HL-60 (cell line): ENCODE measurements at regions not wholly inside any gene's neighbourhood (a gene's known extent, or its start where the extent isn't known, plus 50 kb on each side); places are given as distances from the start of the nearest gene placed in this dataset.

ENCODE experiments used
- DNase-seq, 2 experiments: peaks; one replicate each; pipeline ENCODE4 v3.0.0-alpha.2; 2010 to 2020; ENCODE audit warnings: low read depth in 1 of 2, low spot score in 1 of 2
- H3K27ac ChIP-seq: fragments of 250-450 bp; sonication (Bioruptor Pico); replicated peaks from 2 replicates; pipeline ENCODE4 v1.5.1; 2020; ENCODE audit warnings: mild to moderate bottlenecking, moderate library complexity
- H3K27me3 ChIP-seq: fragments of 250-450 bp; sonication (Bioruptor Pico); 2 replicates; pipeline ENCODE4 v1.5.1; 2021; ENCODE audit warnings: mild to moderate bottlenecking, moderate library complexity; ENCODE audit not compliant: insufficient read depth, poor library complexity, severe bottlenecking
- H3K4me3 ChIP-seq: replicated peaks from 2 replicates; pipeline ENCODE4 v1.5.1; 2011; ENCODE audit warnings: mild to moderate bottlenecking, control low read depth, low read length; ENCODE audit not compliant: insufficient read depth
- GABPA ChIP-seq: IDR thresholded peaks from 2 replicates; pipeline ENCODE4 v1.6.1; 2012; ENCODE audit warnings: low read depth
- POLR2AphosphoS5 ChIP-seq: IDR thresholded peaks from 2 replicates; pipeline ENCODE4 v1.6.1; 2012; ENCODE audit warnings: low read depth
- SPI1 ChIP-seq: IDR thresholded peaks from 2 replicates; pipeline ENCODE4 v1.6.1; 2012; ENCODE audit warnings: low read depth, mild to moderate bottlenecking, borderline replicate concordance
- TF ChIP-seq, protein P1 (sequence below): IDR thresholded peaks from one replicate; pipeline ENCODE4 v1.5.1; 2011; ENCODE audit warnings: low read length, control low read depth, inconsistent platforms; ENCODE audit not compliant: insufficient read depth
- TF ChIP-seq, protein P2 (sequence below): IDR thresholded peaks from 2 replicates; pipeline ENCODE4 v1.6.1; 2012; ENCODE audit warnings: low read depth; ENCODE audit not compliant: insufficient replicate concordance

DNA sequence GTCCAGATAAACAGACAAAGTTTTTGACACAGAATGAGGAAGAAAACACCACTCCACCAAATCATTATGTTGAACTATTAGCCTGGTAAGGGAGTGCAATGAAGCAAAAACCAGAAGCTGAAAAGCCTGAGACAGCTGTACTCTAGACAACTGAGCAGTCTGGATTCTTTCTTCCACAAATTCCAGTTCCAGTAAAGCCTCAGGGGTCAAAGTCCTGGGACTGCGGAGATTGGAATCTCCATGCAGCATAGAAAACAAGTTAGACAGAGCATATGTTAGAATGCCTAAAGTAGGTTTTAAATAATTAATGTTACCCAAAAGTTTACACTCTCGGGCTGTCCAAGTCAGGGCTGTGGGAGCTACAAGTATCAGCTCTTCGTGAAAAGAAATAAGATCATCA lies 263.2 kb downstream of the TECRL start:
- DNase-seq: no peak
- Histone ChIP-seq H3K4me3 (no peak overlapping the region), H3K27ac (no peak overlapping the region), H3K27me3 (no peaks in the 10 kb centered on the region)
- TF ChIP-seq, protein P1, sequence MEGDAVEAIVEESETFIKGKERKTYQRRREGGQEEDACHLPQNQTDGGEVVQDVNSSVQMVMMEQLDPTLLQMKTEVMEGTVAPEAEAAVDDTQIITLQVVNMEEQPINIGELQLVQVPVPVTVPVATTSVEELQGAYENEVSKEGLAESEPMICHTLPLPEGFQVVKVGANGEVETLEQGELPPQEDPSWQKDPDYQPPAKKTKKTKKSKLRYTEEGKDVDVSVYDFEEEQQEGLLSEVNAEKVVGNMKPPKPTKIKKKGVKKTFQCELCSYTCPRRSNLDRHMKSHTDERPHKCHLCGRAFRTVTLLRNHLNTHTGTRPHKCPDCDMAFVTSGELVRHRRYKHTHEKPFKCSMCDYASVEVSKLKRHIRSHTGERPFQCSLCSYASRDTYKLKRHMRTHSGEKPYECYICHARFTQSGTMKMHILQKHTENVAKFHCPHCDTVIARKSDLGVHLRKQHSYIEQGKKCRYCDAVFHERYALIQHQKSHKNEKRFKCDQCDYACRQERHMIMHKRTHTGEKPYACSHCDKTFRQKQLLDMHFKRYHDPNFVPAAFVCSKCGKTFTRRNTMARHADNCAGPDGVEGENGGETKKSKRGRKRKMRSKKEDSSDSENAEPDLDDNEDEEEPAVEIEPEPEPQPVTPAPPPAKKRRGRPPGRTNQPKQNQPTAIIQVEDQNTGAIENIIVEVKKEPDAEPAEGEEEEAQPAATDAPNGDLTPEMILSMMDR: no peak
- TF ChIP-seq, protein P2, sequence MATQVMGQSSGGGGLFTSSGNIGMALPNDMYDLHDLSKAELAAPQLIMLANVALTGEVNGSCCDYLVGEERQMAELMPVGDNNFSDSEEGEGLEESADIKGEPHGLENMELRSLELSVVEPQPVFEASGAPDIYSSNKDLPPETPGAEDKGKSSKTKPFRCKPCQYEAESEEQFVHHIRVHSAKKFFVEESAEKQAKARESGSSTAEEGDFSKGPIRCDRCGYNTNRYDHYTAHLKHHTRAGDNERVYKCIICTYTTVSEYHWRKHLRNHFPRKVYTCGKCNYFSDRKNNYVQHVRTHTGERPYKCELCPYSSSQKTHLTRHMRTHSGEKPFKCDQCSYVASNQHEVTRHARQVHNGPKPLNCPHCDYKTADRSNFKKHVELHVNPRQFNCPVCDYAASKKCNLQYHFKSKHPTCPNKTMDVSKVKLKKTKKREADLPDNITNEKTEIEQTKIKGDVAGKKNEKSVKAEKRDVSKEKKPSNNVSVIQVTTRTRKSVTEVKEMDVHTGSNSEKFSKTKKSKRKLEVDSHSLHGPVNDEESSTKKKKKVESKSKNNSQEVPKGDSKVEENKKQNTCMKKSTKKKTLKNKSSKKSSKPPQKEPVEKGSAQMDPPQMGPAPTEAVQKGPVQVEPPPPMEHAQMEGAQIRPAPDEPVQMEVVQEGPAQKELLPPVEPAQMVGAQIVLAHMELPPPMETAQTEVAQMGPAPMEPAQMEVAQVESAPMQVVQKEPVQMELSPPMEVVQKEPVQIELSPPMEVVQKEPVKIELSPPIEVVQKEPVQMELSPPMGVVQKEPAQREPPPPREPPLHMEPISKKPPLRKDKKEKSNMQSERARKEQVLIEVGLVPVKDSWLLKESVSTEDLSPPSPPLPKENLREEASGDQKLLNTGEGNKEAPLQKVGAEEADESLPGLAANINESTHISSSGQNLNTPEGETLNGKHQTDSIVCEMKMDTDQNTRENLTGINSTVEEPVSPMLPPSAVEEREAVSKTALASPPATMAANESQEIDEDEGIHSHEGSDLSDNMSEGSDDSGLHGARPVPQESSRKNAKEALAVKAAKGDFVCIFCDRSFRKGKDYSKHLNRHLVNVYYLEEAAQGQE: no peak
- TF ChIP-seq SPI1: no peak
- no peak for TF ChIP-seq GABPA
- TF ChIP-seq POLR2AphosphoS5: no peak

DNA sequence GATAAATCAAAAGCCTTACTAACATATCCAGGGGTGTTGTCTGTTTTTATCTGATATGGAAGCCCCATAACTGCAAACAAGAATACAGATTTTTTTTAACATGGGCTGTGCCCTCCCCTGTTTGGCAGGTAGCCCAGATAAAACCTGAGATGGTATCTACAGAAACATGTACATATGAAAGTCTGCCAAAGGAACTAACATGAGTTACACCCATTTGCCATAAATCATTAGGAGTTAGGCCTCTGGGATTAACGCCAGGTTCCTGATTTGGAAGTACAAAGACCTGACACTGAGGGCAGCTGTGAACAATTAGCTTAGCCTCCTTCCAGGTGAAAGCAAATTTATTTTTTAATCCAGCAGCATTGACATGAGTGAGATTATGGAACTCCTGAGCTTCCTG lies 264.3 kb downstream of the TECRL start:
- Histone ChIP-seq H3K27ac (no peak overlapping the region), H3K27me3 (no peaks in the 10 kb centered on the region), H3K4me3 (no peak overlapping the region)
- TF ChIP-seq GABPA: no peak
- TF ChIP-seq, protein P1: no peak
- DNase-seq: no peak

DNA sequence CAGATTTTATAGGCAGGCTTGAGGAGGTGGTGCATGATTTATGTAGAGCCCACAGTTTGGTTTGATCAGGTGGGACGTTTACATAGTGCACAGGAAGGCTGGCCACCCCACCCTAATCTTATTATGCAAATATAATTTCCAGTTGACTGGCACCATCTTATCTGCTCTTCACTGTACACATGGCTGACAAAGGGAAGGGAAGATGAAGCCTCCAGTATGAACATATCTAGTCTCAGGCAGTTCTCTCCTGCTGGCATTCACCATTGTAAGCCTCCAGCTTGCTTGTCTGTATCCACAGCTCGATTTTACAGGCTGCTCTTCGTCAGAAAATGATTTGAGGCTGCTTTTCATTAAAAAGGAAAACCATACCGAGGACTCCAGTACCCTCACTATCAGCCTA lies 278.3 kb downstream of the TECRL start:
- H3K27me3 ChIP-seq: no peaks in the 10 kb centered on the region
- TF ChIP-seq POLR2AphosphoS5 (no peak), GABPA (no peak), SPI1 (no peak)
- TF ChIP-seq, protein P1: no peak
- TF ChIP-seq, protein P2: no peak
- no peak overlapping the region for H3K4me3 ChIP-seq

DNA sequence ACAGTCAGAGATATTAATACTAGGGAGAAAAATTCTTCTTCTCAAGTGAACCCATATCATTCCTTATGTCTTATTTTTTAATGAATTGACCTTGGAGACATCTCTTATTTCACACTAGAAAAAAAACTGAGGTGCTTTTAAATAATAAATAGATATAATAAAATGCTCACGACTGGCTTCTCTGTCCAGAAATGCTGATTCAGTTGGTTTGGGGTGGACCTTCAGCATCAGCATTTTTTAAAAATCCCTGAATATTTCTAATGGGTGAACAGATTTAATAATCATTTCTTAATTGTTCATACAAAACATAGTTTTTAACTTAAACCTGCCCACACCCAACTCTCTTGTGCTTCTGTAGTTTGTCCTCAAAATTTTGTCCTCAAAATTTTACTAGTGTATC lies 283.9 kb downstream of the TECRL start:
- no peak overlapping the region for H3K27ac ChIP-seq
- DNase-seq: no peak
- no peak overlapping the region for H3K4me3 ChIP-seq
- no peaks in the 10 kb centered on the region for H3K27me3 ChIP-seq
- no peak for TF ChIP-seq POLR2AphosphoS5
- TF ChIP-seq GABPA: no peak
- TF ChIP-seq, protein P1: no peak
- TF ChIP-seq SPI1: no peak
- TF ChIP-seq, protein P2: no peak

More for the DNA sequence above, 278.3 kb downstream of the TECRL start:
- H3K27ac ChIP-seq: no peak overlapping the region
- no peak for DNase-seq
